Liver (tissue), 3 donors: ENCODE measurements at regions not wholly inside any gene's neighbourhood (a gene's known extent, or its start where the extent isn't known, plus 50 kb on each side); places are given as distances from the start of the nearest gene placed in this dataset.

ENCODE experiments used
- FOXA1 ChIP-seq: IDR thresholded peaks from 2 replicates; pipeline ENCODE4 v1.6.1; 2016; ENCODE audit warnings: antibody characterized with exemption
- GABPA ChIP-seq, 2 donors: IDR thresholded peaks in 1 of 2; conservative IDR thresholded peaks in 1 of 2; 2 replicates each; pipeline ENCODE4 v1.6.1; 2016; ENCODE audit warnings: antibody characterized with exemption in 2 of 2, mild to moderate bottlenecking in 1 of 2, moderate library complexity in 1 of 2
- JUND ChIP-seq, 2 donors: IDR thresholded peaks; 2 replicates each; pipeline ENCODE4 v1.6.1; 2016; ENCODE audit warnings: antibody characterized with exemption in 2 of 2
- RAD21 ChIP-seq, 2 donors: IDR thresholded peaks; 2 replicates each; pipeline ENCODE4 v1.6.1; 2016; ENCODE audit warnings: antibody characterized with exemption in 2 of 2, mild to moderate bottlenecking in 2 of 2
- SP1 ChIP-seq: IDR thresholded peaks from 2 replicates; pipeline ENCODE4 v1.6.1; 2018; ENCODE audit warnings: antibody characterized with exemption, mild to moderate bottlenecking
- TAF1 ChIP-seq: conservative IDR thresholded peaks from 2 replicates; pipeline ENCODE4 v1.6.1; 2016; ENCODE audit warnings: antibody characterized with exemption, mild to moderate bottlenecking
- YY1 ChIP-seq: IDR thresholded peaks from 2 replicates; pipeline ENCODE4 v1.6.1; 2016; ENCODE audit warnings: antibody characterized with exemption, mild to moderate bottlenecking
- TF ChIP-seq, protein P1 (sequence below): IDR thresholded peaks from 2 replicates; pipeline ENCODE4 v1.6.1; 2016; ENCODE audit warnings: antibody characterized with exemption
- TF ChIP-seq, protein P2 (sequence below): fragments of 150-350 bp; IDR thresholded peaks from 2 replicates; pipeline ENCODE4 v1.5.1; 2017; ENCODE audit warnings: improper control_type of control experiment, low read depth, low read length; ENCODE audit not compliant: missing input control
- TF ChIP-seq, protein P3 (sequence below): IDR thresholded peaks from 2 replicates; pipeline ENCODE4 v1.6.1; 2016; ENCODE audit warnings: antibody characterized with exemption, mild to moderate bottlenecking
- donor health status: healthy.
- donor health status: healthy.

GRCh38 chr1:82064691-82065090 is 264.0 kb downstream of the ADGRL2 start:
- TF ChIP-seq RAD21 (IDR thresholded peaks at IDR 0.05), result no peak
- TF ChIP-seq, protein P1, sequence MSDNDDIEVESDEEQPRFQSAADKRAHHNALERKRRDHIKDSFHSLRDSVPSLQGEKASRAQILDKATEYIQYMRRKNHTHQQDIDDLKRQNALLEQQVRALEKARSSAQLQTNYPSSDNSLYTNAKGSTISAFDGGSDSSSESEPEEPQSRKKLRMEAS, result no peak
- TF ChIP-seq, protein P2, sequence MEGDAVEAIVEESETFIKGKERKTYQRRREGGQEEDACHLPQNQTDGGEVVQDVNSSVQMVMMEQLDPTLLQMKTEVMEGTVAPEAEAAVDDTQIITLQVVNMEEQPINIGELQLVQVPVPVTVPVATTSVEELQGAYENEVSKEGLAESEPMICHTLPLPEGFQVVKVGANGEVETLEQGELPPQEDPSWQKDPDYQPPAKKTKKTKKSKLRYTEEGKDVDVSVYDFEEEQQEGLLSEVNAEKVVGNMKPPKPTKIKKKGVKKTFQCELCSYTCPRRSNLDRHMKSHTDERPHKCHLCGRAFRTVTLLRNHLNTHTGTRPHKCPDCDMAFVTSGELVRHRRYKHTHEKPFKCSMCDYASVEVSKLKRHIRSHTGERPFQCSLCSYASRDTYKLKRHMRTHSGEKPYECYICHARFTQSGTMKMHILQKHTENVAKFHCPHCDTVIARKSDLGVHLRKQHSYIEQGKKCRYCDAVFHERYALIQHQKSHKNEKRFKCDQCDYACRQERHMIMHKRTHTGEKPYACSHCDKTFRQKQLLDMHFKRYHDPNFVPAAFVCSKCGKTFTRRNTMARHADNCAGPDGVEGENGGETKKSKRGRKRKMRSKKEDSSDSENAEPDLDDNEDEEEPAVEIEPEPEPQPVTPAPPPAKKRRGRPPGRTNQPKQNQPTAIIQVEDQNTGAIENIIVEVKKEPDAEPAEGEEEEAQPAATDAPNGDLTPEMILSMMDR, result no peak
- TF ChIP-seq, protein P3, sequence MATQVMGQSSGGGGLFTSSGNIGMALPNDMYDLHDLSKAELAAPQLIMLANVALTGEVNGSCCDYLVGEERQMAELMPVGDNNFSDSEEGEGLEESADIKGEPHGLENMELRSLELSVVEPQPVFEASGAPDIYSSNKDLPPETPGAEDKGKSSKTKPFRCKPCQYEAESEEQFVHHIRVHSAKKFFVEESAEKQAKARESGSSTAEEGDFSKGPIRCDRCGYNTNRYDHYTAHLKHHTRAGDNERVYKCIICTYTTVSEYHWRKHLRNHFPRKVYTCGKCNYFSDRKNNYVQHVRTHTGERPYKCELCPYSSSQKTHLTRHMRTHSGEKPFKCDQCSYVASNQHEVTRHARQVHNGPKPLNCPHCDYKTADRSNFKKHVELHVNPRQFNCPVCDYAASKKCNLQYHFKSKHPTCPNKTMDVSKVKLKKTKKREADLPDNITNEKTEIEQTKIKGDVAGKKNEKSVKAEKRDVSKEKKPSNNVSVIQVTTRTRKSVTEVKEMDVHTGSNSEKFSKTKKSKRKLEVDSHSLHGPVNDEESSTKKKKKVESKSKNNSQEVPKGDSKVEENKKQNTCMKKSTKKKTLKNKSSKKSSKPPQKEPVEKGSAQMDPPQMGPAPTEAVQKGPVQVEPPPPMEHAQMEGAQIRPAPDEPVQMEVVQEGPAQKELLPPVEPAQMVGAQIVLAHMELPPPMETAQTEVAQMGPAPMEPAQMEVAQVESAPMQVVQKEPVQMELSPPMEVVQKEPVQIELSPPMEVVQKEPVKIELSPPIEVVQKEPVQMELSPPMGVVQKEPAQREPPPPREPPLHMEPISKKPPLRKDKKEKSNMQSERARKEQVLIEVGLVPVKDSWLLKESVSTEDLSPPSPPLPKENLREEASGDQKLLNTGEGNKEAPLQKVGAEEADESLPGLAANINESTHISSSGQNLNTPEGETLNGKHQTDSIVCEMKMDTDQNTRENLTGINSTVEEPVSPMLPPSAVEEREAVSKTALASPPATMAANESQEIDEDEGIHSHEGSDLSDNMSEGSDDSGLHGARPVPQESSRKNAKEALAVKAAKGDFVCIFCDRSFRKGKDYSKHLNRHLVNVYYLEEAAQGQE, result no peak
- no peak for TF ChIP-seq FOXA1
- TF ChIP-seq SP1, result no peak
- TF ChIP-seq YY1, result no peak
- TF ChIP-seq TAF1, result no peak
- TF ChIP-seq GABPA (IDR thresholded peaks at IDR 0.05 in 1 of 2, conservative IDR thresholded peaks at IDR 0.05 in 1 of 2), result no peak
- TF ChIP-seq JUND (IDR thresholded peaks at IDR 0.05), result no peak
